ENCODE measurements at regions not wholly inside any gene's neighbourhood (a gene's known extent, or its start where the extent isn't known, plus 50 kb on each side); places are given as distances from the start of the nearest gene placed in this dataset.

DNA sequence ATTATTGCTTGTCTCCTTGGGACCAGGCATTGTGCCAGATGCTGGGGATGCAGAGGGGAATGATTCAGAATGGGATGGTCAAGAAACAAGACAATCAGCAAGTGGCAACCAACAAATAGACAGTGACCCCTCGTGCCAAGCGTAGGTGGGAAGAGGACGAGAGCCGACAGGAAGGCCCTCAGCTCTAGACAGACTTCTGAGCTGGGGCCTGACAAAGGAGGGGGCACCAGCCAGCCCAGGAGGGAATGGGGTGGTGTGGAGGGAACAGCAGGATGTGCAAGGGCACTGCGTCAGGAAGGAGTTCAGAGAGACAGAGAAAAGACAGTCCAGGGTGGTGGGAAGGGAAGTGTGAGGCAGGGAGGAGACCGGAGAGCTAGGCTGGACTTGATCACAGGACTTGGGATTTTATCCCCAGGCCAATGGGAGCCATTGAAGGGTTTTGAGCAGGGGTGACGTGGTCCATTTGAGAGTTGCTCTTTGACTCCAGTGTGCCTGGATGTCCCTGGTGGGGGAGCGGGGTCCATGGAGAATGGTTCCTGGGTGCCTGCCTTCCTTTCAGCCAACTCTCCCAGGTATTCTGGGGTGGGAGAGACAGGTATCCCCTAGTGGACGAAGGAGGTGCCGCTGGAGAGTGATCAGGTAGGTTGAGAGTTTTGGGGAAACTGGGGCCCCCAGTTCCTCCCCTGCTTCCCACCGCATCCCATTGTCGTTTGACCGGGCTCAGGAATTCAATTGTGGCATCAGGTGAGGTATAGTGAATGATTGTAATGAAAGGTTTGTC is 79.3 kb upstream of the ZNF618 start:
- H3K27ac ChIP-seq: no peak overlapping the region
- no peaks in the 10 kb centered on the region for H3K4me1 ChIP-seq
- no peak for DNase-seq
- H3K27me3 ChIP-seq: no peaks in the 10 kb centered on the region
- TF ChIP-seq, protein P1, sequence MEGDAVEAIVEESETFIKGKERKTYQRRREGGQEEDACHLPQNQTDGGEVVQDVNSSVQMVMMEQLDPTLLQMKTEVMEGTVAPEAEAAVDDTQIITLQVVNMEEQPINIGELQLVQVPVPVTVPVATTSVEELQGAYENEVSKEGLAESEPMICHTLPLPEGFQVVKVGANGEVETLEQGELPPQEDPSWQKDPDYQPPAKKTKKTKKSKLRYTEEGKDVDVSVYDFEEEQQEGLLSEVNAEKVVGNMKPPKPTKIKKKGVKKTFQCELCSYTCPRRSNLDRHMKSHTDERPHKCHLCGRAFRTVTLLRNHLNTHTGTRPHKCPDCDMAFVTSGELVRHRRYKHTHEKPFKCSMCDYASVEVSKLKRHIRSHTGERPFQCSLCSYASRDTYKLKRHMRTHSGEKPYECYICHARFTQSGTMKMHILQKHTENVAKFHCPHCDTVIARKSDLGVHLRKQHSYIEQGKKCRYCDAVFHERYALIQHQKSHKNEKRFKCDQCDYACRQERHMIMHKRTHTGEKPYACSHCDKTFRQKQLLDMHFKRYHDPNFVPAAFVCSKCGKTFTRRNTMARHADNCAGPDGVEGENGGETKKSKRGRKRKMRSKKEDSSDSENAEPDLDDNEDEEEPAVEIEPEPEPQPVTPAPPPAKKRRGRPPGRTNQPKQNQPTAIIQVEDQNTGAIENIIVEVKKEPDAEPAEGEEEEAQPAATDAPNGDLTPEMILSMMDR (IDR thresholded peaks at IDR 0.05): no peak
- no peaks in the 10 kb centered on the region for H3K9me3 ChIP-seq
- H3K9ac ChIP-seq (ENCODE audit: low read depth in 2 of 2, low read length in 2 of 2): no peak overlapping the region
- H3K36me3 ChIP-seq: no peaks in the 10 kb centered on the region
- H3K4me3 ChIP-seq: no peak overlapping the region
- intact Hi-C loops (cut with DNase I): no loop called here

DNA sequence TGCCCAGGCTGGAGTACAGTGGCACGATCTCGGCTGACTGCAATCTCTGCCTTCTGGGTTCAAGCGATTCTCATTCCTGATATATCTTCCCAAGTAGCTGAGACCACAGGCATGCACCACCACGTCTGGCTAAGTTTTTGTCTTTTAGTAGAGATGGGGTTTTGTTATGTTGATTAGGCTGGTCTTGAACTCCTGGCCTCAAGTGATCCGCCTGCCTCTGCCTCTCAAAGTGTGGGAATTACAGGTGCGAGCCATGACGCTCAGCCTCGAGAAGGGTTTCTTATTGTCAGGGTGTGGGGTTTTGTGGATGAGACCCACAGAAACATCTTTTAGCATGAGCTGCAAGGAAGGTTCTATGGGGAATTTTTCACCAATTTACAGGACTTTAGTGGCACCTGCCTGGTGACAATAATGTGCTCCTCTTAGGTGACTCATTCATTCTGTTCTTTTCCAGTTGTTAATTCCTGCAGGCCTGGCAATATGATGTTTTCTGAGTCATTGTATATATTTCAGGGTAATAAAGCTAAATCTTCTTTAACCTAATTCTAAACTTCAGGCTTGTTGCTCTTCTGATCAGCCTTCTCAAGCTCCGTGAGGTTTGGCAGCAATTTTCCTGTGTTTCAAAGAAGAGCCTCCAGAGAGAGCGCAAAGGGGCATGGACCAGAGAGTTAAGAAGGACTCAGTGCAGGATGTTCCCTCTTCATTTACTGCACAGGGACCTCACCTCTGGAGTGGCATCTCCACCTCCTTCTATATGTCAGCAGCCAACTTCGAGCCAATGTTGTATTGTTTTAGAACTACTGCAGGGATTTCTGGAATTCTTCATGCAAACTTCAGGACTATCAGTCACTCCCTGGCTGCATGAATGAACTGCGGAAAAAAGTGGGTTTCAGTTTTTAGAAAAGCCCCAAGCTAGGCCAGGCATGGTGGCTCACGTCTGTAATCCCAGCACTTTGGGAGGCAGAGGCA is 77.8 kb upstream of the ZNF618 start:
- TF ChIP-seq, protein P1 (IDR thresholded peaks at IDR 0.05): no peak
- Histone ChIP-seq H3K4me3 (no peak overlapping the region), H3K27me3 (no peaks in the 10 kb centered on the region), H3K36me3 (no peaks in the 10 kb centered on the region), H3K4me1 (no peaks in the 10 kb centered on the region), H3K9me3 (no peaks in the 10 kb centered on the region), H3K27ac (no peak overlapping the region), H3K9ac (ENCODE audit: low read depth in 2 of 2, low read length in 2 of 2) (no peak overlapping the region)
- intact Hi-C loops (cut with DNase I): no loop called here
- DNase-seq: no peak

DNA sequence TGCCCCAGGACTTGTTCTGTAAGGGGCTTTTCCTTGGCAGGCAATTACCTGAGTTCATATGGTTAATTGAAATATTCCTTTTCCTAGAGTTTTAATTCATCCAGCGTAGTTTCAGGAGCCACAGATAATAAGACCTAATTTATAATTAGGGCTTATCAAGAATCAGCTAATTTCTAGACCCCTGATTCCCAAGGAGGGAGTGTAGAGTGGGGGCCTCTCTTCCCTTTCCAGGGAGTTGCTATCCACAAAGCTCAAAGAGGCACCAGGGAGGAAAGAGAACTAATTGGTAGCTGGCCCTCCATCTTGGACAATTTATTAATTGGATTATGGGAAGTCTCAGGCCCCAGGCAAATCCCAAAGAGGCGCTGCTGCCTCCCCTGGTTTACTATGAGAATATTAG is 75.8 kb upstream of the ZNF618 start:
- TF ChIP-seq, protein P1 (IDR thresholded peaks at IDR 0.05): no peak
- Histone ChIP-seq H3K36me3 (no peaks in the 10 kb centered on the region), H3K4me3 (no peak overlapping the region), H3K4me1 (no peaks in the 10 kb centered on the region), H3K27me3 (no peaks in the 10 kb centered on the region), H3K9ac (ENCODE audit: low read depth in 2 of 2, low read length in 2 of 2) (no peak overlapping the region), H3K27ac (no peak overlapping the region), H3K9me3 (no peaks in the 10 kb centered on the region)
- no peak for DNase-seq
- intact Hi-C loops (cut with DNase I): loop anchor here (10.0 kb wide), 2 partner anchors 165 to 235 kb away; no protein-coding TSS in a partner anchor

DNA sequence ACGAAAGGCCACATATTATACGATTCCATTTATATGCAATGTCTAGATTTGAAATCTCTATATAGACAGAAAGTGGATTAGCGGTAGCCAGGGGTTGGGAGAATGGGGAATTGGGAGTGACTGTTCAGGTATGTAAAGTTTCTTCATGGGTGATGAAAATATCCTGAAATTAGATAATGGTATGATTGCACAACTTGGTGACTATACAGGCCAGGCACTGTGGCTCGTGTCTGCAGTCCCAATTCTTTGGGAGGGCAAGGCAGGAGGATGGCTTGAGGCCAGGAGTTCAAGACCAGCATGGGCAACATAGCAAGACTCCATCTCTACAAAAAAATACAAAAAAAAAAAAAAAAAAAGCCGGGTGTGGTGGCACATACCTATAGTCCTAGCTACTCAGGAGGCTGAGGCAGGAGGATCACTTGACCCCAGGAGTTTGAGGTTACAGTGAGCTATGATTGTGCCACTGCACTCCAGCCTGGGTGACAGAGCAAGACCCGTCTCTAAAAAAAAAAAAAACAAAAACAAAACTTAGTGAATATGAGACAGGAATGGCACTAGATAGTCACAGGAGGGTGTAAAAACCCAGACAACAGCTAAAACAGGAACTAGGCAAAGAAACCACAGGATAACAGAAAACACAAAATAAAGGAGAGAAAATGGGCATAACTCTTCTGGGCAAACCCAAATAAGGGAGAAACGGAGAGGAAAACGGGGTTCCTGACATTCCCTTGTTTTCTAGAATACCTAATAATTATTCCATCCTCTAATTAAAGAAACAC is 72.1 kb upstream of the ZNF618 start:
- no peak overlapping the region for H3K4me3 ChIP-seq
- intact Hi-C loops (cut with DNase I): loop anchor here (10.0 kb wide), 2 partner anchors 161 to 231 kb away; no protein-coding TSS in a partner anchor
- H3K27me3 ChIP-seq: no peaks in the 10 kb centered on the region
- TF ChIP-seq, protein P1 (IDR thresholded peaks at IDR 0.05): no peak
- no peaks in the 10 kb centered on the region for H3K36me3 ChIP-seq
- H3K9me3 ChIP-seq: no peaks in the 10 kb centered on the region
- no peak for DNase-seq
- H3K9ac ChIP-seq (ENCODE audit: low read depth in 2 of 2, low read length in 2 of 2): no peak overlapping the region
- H3K4me1 ChIP-seq: no peaks in the 10 kb centered on the region
- H3K27ac ChIP-seq: no peak overlapping the region
